Stimulated activated memory B cell treated with anti-CD40 and anti-IgM and Interleukin-4, amounts not matched to agents 10 μg/mL and 1 μg/mL and 100 μg/mL, for 72 hours (primary cell): ENCODE measurements at regions not wholly inside any gene's neighbourhood (a gene's known extent, or its start where the extent isn't known, plus 50 kb on each side); places are given as distances from the start of the nearest gene placed in this dataset.
A peak's percentile ranks its signal among the peaks of the same experiment; 100 is the strongest.
"Not testable (repeated sequence)": the region's sequence is repeated elsewhere in the genome, so short reads cannot be mapped to it uniquely, and the experiment has no call there.

ENCODE experiments used
- ATAC-seq: fragments of 150-1000 bp; cut with Tn5 transposase; 2 replicates; pipeline ENCODE4 v1.10.0; 2021
- H3K27ac Mint-ChIP-seq: one replicate; pipeline ENCODE4 v1.8.0; 2022; ENCODE audit warnings: mild to moderate bottlenecking, mixed read lengths
- H3K27me3 Mint-ChIP-seq: one replicate; pipeline ENCODE4 v1.8.0; 2022; ENCODE audit warnings: mixed read lengths
- H3K36me3 Mint-ChIP-seq: one replicate; pipeline ENCODE4 v1.8.0; 2022; ENCODE audit warnings: mixed read lengths
- H3K4me1 Mint-ChIP-seq: one replicate; pipeline ENCODE4 v1.8.0; 2022; ENCODE audit warnings: mixed read lengths
- H3K4me3 Mint-ChIP-seq: one replicate; pipeline ENCODE4 v1.8.0; 2022; ENCODE audit warnings: mild to moderate bottlenecking, moderate library complexity, mixed read lengths
- H3K9me3 Mint-ChIP-seq: one replicate; pipeline ENCODE4 v1.8.0; 2022; ENCODE audit warnings: mixed read lengths

- Mint-ChIP-seq H3K27ac (no peak overlapping the region), H3K36me3 (peaks cover 7% of the 10 kb centered on the region), H3K4me1 (peaks cover 44% of the 10 kb centered on the region), H3K9me3 (no peaks in the 10 kb centered on the region), H3K4me3 (no peak overlapping the region), H3K27me3 (peaks cover 6% of the 10 kb centered on the region)
- ATAC-seq, result peak; percentile 17
Measured at GRCh38 chr6:130526466-130526865, 160.6 kb downstream of the TMEM200A start.

GRCh38 chr6:130527173-130527572, 161.4 kb downstream of the TMEM200A start:
- H3K4me3 Mint-ChIP-seq, result no peak overlapping the region
- H3K4me1 Mint-ChIP-seq, result peaks cover 44% of the 10 kb centered on the region
- H3K9me3 Mint-ChIP-seq, result no peaks in the 10 kb centered on the region
- peaks cover 7% of the 10 kb centered on the region for H3K36me3 Mint-ChIP-seq
- no peak for ATAC-seq
- H3K27ac Mint-ChIP-seq, result no peak overlapping the region
- peaks cover 6% of the 10 kb centered on the region for H3K27me3 Mint-ChIP-seq

GRCh38 chr6:130529569-130530149, 163.8 kb downstream of the TMEM200A start:
- Mint-ChIP-seq H3K36me3 (peaks cover 7% of the 10 kb centered on the region), H3K4me3 (no peak overlapping the region), H3K27ac (peak overlapping the region; percentile 23), H3K9me3 (no peaks in the 10 kb centered on the region), H3K27me3 (peaks cover 6% of the 10 kb centered on the region), H3K4me1 (peaks cover 35% of the 10 kb centered on the region)
- no peak for ATAC-seq

- H3K36me3 Mint-ChIP-seq, result peaks cover 4% of the 10 kb centered on the region
- no peak overlapping the region for H3K27ac Mint-ChIP-seq
- H3K9me3 Mint-ChIP-seq, result peaks cover 14% of the 10 kb centered on the region
- peaks cover 6% of the 10 kb centered on the region for H3K27me3 Mint-ChIP-seq
- H3K4me3 Mint-ChIP-seq, result no peak overlapping the region
- ATAC-seq, result no peak
- peaks cover 4% of the 10 kb centered on the region for H3K4me1 Mint-ChIP-seq
Measured at GRCh38 chr6:130534627-130535026, 168.8 kb downstream of the TMEM200A start.

- no peaks in the 10 kb centered on the region for H3K4me1 Mint-ChIP-seq
- ATAC-seq, result no peak
- no peak overlapping the region for H3K27ac Mint-ChIP-seq
- peaks cover 14% of the 10 kb centered on the region for H3K9me3 Mint-ChIP-seq
- H3K36me3 Mint-ChIP-seq, result no peaks in the 10 kb centered on the region
- H3K27me3 Mint-ChIP-seq, result peaks cover 6% of the 10 kb centered on the region
- no peak overlapping the region for H3K4me3 Mint-ChIP-seq
Measured at GRCh38 chr6:130535242-130535641, 169.4 kb downstream of the TMEM200A start.

GRCh38 chr6:130537447-130537846, 171.6 kb downstream of the TMEM200A start:
- Mint-ChIP-seq H3K9me3 (peaks cover 25% of the 10 kb centered on the region), H3K36me3 (no peaks in the 10 kb centered on the region), H3K27ac (no peak overlapping the region), H3K27me3 (no peaks in the 10 kb centered on the region), H3K4me1 (no peaks in the 10 kb centered on the region), H3K4me3 (no peak overlapping the region)
- ATAC-seq, result no peak

- ATAC-seq, result peak; percentile 36
- Mint-ChIP-seq H3K27ac (no peak overlapping the region), H3K4me1 (peaks cover 11% of the 10 kb centered on the region), H3K9me3 (no peaks in the 10 kb centered on the region), H3K4me3 (no peak overlapping the region), H3K27me3 (no peaks in the 10 kb centered on the region), H3K36me3 (no peaks in the 10 kb centered on the region)
Measured at GRCh38 chr6:130547723-130548122, 181.9 kb downstream of the TMEM200A start.

- Mint-ChIP-seq H3K4me1 (peaks cover 21% of the 10 kb centered on the region), H3K9me3 (peaks cover 4% of the 10 kb centered on the region), H3K27ac (no peak overlapping the region), H3K4me3 (no peak overlapping the region), H3K36me3 (no peaks in the 10 kb centered on the region), H3K27me3 (no peaks in the 10 kb centered on the region)
- no peak for ATAC-seq
Measured at GRCh38 chr6:130557481-130558112, 191.8 kb downstream of the TMEM200A start.

- no peak for ATAC-seq
Measured at GRCh38 chr6:130558131-130558530, 192.3 kb downstream of the TMEM200A start.

GRCh38 chr6:130559166-130559565, 193.3 kb downstream of the TMEM200A start:
- Mint-ChIP-seq H3K27me3 (no peaks in the 10 kb centered on the region), H3K4me1 (peaks cover 21% of the 10 kb centered on the region), H3K9me3 (peaks cover 6% of the 10 kb centered on the region), H3K27ac (no peak overlapping the region), H3K4me3 (no peak overlapping the region), H3K36me3 (no peaks in the 10 kb centered on the region)
- no peak for ATAC-seq

More at GRCh38 chr6:130558131-130558530, 192.3 kb downstream of the TMEM200A start:
- peaks cover 4% of the 10 kb centered on the region for H3K9me3 Mint-ChIP-seq
- H3K27ac Mint-ChIP-seq, result no peak overlapping the region
- H3K36me3 Mint-ChIP-seq, result no peaks in the 10 kb centered on the region
- H3K27me3 Mint-ChIP-seq, result no peaks in the 10 kb centered on the region
- peaks cover 21% of the 10 kb centered on the region for H3K4me1 Mint-ChIP-seq
- no peak overlapping the region for H3K4me3 Mint-ChIP-seq

GRCh38 chr6:130560231-130560630, 194.4 kb downstream of the TMEM200A start:
- Mint-ChIP-seq H3K27me3 (no peaks in the 10 kb centered on the region), H3K4me3 (no peak overlapping the region), H3K36me3 (no peaks in the 10 kb centered on the region), H3K27ac (no peak overlapping the region), H3K9me3 (peaks cover 6% of the 10 kb centered on the region), H3K4me1 (peaks cover 21% of the 10 kb centered on the region)
- no peak for ATAC-seq

GRCh38 chr6:130561159-130561558, 195.3 kb downstream of the TMEM200A start:
- not testable (repeated sequence) for H3K4me3 Mint-ChIP-seq, H3K36me3 Mint-ChIP-seq, H3K27me3 Mint-ChIP-seq, H3K9me3 Mint-ChIP-seq, H3K27ac Mint-ChIP-seq
- peaks cover 21% of the 10 kb centered on the region for H3K4me1 Mint-ChIP-seq
- ATAC-seq, result peak; percentile 75

GRCh38 chr6:130565696-130566095, 199.9 kb downstream of the TMEM200A start:
- peaks cover 6% of the 10 kb centered on the region for H3K9me3 Mint-ChIP-seq

GRCh38 chr6:130574146-130574545, 208.3 kb downstream of the TMEM200A start:
- H3K27me3 Mint-ChIP-seq, result no peaks in the 10 kb centered on the region
- no peaks in the 10 kb centered on the region for H3K36me3 Mint-ChIP-seq
- H3K27ac Mint-ChIP-seq, result no peak overlapping the region
- H3K9me3 Mint-ChIP-seq, result no peaks in the 10 kb centered on the region
- peaks cover 8% of the 10 kb centered on the region for H3K4me1 Mint-ChIP-seq
- no peak overlapping the region for H3K4me3 Mint-ChIP-seq
- no peak for ATAC-seq

More at GRCh38 chr6:130565696-130566095, 199.9 kb downstream of the TMEM200A start:
- no peak overlapping the region for H3K27ac Mint-ChIP-seq
- H3K4me1 Mint-ChIP-seq, result peaks cover 16% of the 10 kb centered on the region
- no peaks in the 10 kb centered on the region for H3K27me3 Mint-ChIP-seq
- H3K4me3 Mint-ChIP-seq, result no peak overlapping the region
- no peaks in the 10 kb centered on the region for H3K36me3 Mint-ChIP-seq
- no peak for ATAC-seq

- ATAC-seq, result no peak
- Mint-ChIP-seq H3K4me1 (peaks cover 8% of the 10 kb centered on the region), H3K9me3 (no peaks in the 10 kb centered on the region), H3K27me3 (no peaks in the 10 kb centered on the region), H3K4me3 (no peak overlapping the region), H3K27ac (no peak overlapping the region), H3K36me3 (no peaks in the 10 kb centered on the region)
Measured at GRCh38 chr6:130575557-130575956, 209.7 kb downstream of the TMEM200A start.

- peaks cover 8% of the 10 kb centered on the region for H3K4me1 Mint-ChIP-seq
- H3K27ac Mint-ChIP-seq, result no peak overlapping the region
- no peaks in the 10 kb centered on the region for H3K36me3 Mint-ChIP-seq
- no peaks in the 10 kb centered on the region for H3K27me3 Mint-ChIP-seq
- peak; percentile 63 for ATAC-seq
- H3K4me3 Mint-ChIP-seq, result no peak overlapping the region
- H3K9me3 Mint-ChIP-seq, result no peaks in the 10 kb centered on the region
Measured at GRCh38 chr6:130575971-130576370, 210.2 kb downstream of the TMEM200A start.
